Uterus (tissue), 2 donors: ENCODE measurements at regions not wholly inside any gene's neighbourhood (a gene's known extent, or its start where the extent isn't known, plus 50 kb on each side); places are given as distances from the start of the nearest gene placed in this dataset.
"Not testable (repeated sequence)": the region's sequence is repeated elsewhere in the genome, so short reads cannot be mapped to it uniquely, and the experiment has no call there.

Source experiments
- POLR2A ChIP-seq, 2 donors: fragments of 450-650 bp; IDR thresholded peaks; one replicate each; pipeline ENCODE4 v1.6.1; 2016; ENCODE audit warnings: antibody characterized with exemption in 2 of 2, mild to moderate bottlenecking in 1 of 2, moderate library complexity in 1 of 2
- TF ChIP-seq, protein P1 (sequence below), 4 experiments: fragments of 200-600 bp in 2 of 4; fragments of 450-650 bp in 2 of 4; sonication (generic) in 2 of 4; IDR thresholded peaks; one replicate each; pipeline ENCODE4 v1.5.1; 2016 to 2019; ENCODE audit warnings: antibody characterized with exemption in 4 of 4, mild to moderate bottlenecking in 2 of 4, moderate library complexity in 1 of 4

DNA sequence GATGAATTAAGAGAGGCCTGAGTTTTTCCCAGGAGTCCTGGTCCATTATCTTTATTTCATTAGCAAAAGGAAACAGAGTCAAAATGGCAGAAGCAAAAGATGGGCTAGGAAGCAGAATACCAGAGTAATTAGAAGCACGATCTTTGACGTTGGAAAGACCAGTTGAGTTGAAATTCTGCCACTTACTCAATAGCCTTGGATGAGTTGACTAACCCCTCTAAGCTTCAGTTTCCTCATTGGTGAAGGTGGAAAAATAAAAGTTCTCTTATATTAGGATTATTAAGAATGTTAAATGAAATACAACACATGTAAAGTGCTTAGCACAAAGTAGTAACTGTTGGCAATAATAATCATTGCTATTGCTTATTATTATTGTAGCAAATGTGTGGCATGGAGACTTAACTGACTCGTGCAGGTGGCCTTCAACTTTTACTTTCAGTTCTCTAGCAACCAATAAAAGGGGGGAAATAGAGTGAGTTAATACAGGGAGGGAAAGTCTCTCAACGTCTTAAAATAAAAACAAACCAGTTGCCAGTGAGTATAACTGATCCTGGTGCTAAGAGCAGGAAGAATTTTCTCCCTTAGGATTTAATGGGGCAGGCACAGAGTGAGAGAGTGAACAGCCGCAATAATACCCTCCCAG, 50.8 kb upstream of the ACBD5 start:
- not testable (repeated sequence) for TF ChIP-seq POLR2A (IDR thresholded peaks at IDR 0.05)
- TF ChIP-seq, protein P1, sequence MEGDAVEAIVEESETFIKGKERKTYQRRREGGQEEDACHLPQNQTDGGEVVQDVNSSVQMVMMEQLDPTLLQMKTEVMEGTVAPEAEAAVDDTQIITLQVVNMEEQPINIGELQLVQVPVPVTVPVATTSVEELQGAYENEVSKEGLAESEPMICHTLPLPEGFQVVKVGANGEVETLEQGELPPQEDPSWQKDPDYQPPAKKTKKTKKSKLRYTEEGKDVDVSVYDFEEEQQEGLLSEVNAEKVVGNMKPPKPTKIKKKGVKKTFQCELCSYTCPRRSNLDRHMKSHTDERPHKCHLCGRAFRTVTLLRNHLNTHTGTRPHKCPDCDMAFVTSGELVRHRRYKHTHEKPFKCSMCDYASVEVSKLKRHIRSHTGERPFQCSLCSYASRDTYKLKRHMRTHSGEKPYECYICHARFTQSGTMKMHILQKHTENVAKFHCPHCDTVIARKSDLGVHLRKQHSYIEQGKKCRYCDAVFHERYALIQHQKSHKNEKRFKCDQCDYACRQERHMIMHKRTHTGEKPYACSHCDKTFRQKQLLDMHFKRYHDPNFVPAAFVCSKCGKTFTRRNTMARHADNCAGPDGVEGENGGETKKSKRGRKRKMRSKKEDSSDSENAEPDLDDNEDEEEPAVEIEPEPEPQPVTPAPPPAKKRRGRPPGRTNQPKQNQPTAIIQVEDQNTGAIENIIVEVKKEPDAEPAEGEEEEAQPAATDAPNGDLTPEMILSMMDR (IDR thresholded peaks at IDR 0.05) = not testable (repeated sequence)
